Ovary (tissue), 7 donors: ENCODE measurements at regions not wholly inside any gene's neighbourhood (a gene's known extent, or its start where the extent isn't known, plus 50 kb on each side); places are given as distances from the start of the nearest gene placed in this dataset.

Source experiments
- DNase-seq, 5 donors: peaks; one replicate each; pipeline ENCODE4 v3.0.0-alpha.2; 2019 to 2020
- H3K27ac ChIP-seq, 2 donors: fragments of 200-600 bp; one replicate each; pipeline versions ENCODE4 v1.5.1 to v1.8.0; 2019 to 2022
- H3K27me3 ChIP-seq: fragments of 200-600 bp; one replicate; pipeline ENCODE4 v1.8.0; 2022
- H3K36me3 ChIP-seq: fragments of 200-600 bp; sonication (generic); one replicate; pipeline ENCODE4 v1.5.1; 2019
- H3K4me1 ChIP-seq: one replicate; pipeline ENCODE4 v1.8.1; 2013; ENCODE audit warnings: mild to moderate bottlenecking, moderate library complexity; ENCODE audit not compliant: insufficient read depth
- H3K4me3 ChIP-seq: fragments of 200-600 bp; sonication (generic); one replicate; pipeline ENCODE4 v1.5.1; 2017
- H3K9me3 ChIP-seq, 2 donors: fragments of 200-600 bp in 1 of 2; sonication (generic) in 1 of 2; one replicate each; pipeline versions ENCODE4 v1.5.1 to v1.8.1; 2013 to 2019; ENCODE audit warnings: mild to moderate bottlenecking in 1 of 2, moderate library complexity in 1 of 2
- EP300 ChIP-seq: sonication (generic); formaldehyde crosslinking; IDR thresholded peaks from one replicate; pipeline ENCODE4 v1.6.1; 2017; ENCODE audit warnings: antibody characterized with exemption
- POLR2A ChIP-seq: fragments of 450-650 bp; IDR thresholded peaks from one replicate; pipeline ENCODE4 v1.6.1; 2017; ENCODE audit warnings: antibody characterized with exemption, mild to moderate bottlenecking, moderate library complexity
- WGBS, 3 donors: extraction: QIAGEN DNeasy Blood & Tissue Kit in 1 of 3; methylation state at CpG; one replicate each; pipeline versions ENCODE4 v1.1.5 to v1.1.7; 2013 to 2017; 5-methylcytosine and 5-hydroxymethylcytosine counted together
- intact Hi-C, 4 donors: fragments of 100-400 bp; cut with DNase I; formaldehyde crosslinking; loops; one replicate each; pipeline versions ENCODE4 v1.11.0 to v1.15.1; 2022 to 2023
- TF ChIP-seq, protein P1 (sequence below), 3 donors: fragments of 450-650 bp in 2 of 3; fragments of 200-600 bp in 1 of 3; IDR thresholded peaks; one replicate each; pipeline versions ENCODE4 v1.5.1 to v1.8.0; 2016 to 2022; ENCODE audit warnings: antibody characterized with exemption in 3 of 3, mild to moderate bottlenecking in 1 of 3
- donor health status: DM: no; HTN: no; CAD: no; lungs with moderate emphysema.
- donor health status: DM: no; HTN: no; CAD: no.
- donor health status: Bipolar disorder and iron deficiency.
- donor health status: DM: no; HTN: no; CAD: no.
- donor health status: DM: yes; HTN: yes; CAD: no.

DNA sequence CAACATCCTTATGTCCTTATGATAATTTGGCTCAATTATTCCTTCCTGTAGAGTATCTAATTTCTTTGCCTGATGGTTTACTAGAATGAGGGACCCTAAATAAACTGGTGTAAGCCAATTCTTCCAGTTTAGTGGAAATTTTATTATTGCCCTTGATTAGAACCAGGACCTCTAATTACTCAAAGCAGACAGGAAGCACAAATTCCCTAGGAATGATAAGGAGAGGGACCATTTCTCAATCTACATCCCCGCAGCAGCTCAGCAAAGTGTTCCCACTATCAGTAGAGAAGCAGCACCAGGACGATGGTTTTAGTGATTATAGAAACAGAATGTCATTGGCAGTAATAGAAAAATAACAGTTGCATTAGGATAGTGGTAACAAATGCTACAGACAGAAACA lies 97.1 kb downstream of the PLPPR4 start:
- 56 to 83% (median 66%) methylated on average over 2 of the region's 2 CpGs for WGBS, 3 donors
- no peaks in the 10 kb centered on the region for H3K36me3 ChIP-seq
- no peaks in the 10 kb centered on the region for H3K9me3 ChIP-seq
- intact Hi-C loops: no loop called here
- DNase-seq: no peak
- no peaks in the 10 kb centered on the region for H3K27me3 ChIP-seq
- H3K4me3 ChIP-seq: no peak overlapping the region
- no peaks in the 10 kb centered on the region for H3K4me1 ChIP-seq
- TF ChIP-seq POLR2A (no peak), EP300 (no peak)
- TF ChIP-seq, protein P1, sequence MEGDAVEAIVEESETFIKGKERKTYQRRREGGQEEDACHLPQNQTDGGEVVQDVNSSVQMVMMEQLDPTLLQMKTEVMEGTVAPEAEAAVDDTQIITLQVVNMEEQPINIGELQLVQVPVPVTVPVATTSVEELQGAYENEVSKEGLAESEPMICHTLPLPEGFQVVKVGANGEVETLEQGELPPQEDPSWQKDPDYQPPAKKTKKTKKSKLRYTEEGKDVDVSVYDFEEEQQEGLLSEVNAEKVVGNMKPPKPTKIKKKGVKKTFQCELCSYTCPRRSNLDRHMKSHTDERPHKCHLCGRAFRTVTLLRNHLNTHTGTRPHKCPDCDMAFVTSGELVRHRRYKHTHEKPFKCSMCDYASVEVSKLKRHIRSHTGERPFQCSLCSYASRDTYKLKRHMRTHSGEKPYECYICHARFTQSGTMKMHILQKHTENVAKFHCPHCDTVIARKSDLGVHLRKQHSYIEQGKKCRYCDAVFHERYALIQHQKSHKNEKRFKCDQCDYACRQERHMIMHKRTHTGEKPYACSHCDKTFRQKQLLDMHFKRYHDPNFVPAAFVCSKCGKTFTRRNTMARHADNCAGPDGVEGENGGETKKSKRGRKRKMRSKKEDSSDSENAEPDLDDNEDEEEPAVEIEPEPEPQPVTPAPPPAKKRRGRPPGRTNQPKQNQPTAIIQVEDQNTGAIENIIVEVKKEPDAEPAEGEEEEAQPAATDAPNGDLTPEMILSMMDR (IDR thresholded peaks at IDR 0.05): no peak
- no peak overlapping the region for H3K27ac ChIP-seq

DNA sequence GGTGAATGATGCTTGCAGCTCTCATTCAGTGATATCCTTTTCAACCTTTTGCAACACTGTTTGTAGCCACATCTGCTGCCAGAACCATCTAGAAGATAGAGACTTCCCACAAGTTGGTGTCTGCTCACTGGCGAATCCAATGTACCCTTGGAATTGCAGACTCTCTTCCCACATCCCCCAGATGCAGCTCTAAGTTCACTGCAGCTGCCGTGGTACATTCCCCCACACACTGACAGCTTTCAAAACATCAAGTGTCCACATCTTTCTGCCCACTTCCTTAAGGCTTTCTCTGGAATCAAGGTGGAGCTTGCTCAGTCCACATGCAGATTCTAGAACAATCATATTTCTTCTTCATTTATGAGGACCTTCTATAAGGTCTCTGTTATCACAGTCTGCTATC lies 99.2 kb downstream of the PLPPR4 start:
- no peaks in the 10 kb centered on the region for H3K36me3 ChIP-seq
- WGBS, 3 donors: 63 to 78% (median 70%) methylated on average over 2 of the region's 2 CpGs
- no peak overlapping the region for H3K27ac ChIP-seq
- H3K4me1 ChIP-seq: no peaks in the 10 kb centered on the region
- H3K4me3 ChIP-seq: no peak overlapping the region
- H3K9me3 ChIP-seq: no peaks in the 10 kb centered on the region
- TF ChIP-seq, protein P1 (IDR thresholded peaks at IDR 0.05): no peak
- no peak for TF ChIP-seq POLR2A
- no peak for TF ChIP-seq EP300
- intact Hi-C loops: no loop called here
- H3K27me3 ChIP-seq: no peaks in the 10 kb centered on the region
- no peak for DNase-seq

GRCh38 chr1:99365141-99365540 lies 100.8 kb downstream of the PLPPR4 start:
- H3K9me3 ChIP-seq: no peaks in the 10 kb centered on the region
- TF ChIP-seq, protein P1 (IDR thresholded peaks at IDR 0.05): no peak
- TF ChIP-seq POLR2A (no peak), EP300 (no peak)
- no peak overlapping the region for H3K4me3 ChIP-seq
- H3K4me1 ChIP-seq: no peaks in the 10 kb centered on the region
- no peaks in the 10 kb centered on the region for H3K27me3 ChIP-seq
- no peaks in the 10 kb centered on the region for H3K36me3 ChIP-seq
- intact Hi-C loops: no loop called here
- H3K27ac ChIP-seq: no peak overlapping the region
- WGBS, 3 donors: 39 to 49% (median 41%) methylated on average over 6 of the region's 6 CpGs
- DNase-seq: no peak

DNA sequence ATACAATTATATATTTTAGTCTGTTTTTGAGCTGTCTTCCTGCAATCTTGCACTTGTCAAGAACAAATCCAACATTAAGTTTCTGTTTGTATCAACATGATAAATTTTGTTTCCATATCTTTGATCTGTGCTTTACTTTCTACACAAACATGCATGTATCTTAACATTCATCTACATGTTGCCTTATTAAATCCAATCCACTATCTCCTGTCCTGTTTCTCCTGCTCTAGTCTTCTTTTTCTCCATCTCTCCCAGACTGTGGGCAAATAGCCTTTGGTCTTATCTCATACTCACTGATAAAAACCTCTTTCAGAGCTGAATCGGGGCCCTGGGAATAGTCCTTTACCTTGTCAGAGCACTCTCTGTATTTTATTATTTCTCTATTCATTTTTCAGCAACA lies 101.3 kb downstream of the PLPPR4 start:
- Histone ChIP-seq H3K27ac (no peak overlapping the region), H3K36me3 (no peaks in the 10 kb centered on the region), H3K9me3 (no peaks in the 10 kb centered on the region), H3K27me3 (no peaks in the 10 kb centered on the region), H3K4me1 (no peaks in the 10 kb centered on the region), H3K4me3 (no peak overlapping the region)
- TF ChIP-seq EP300 (no peak), POLR2A (no peak)
- TF ChIP-seq, protein P1 (IDR thresholded peaks at IDR 0.05): no peak
- DNase-seq: no peak
- WGBS, 3 donors: 32 to 38% (median 35%) methylated on average over 1 of the region's 1 CpG
- intact Hi-C loops: no loop called here

- DNase-seq: no peak
- TF ChIP-seq EP300 (no peak), POLR2A (no peak)
- TF ChIP-seq, protein P1 (IDR thresholded peaks at IDR 0.05): no peak
- H3K36me3 ChIP-seq: no peaks in the 10 kb centered on the region
- H3K27ac ChIP-seq: no peak overlapping the region
- intact Hi-C loops: no loop called here
- no peaks in the 10 kb centered on the region for H3K9me3 ChIP-seq
- no peaks in the 10 kb centered on the region for H3K27me3 ChIP-seq
- H3K4me3 ChIP-seq: no peak overlapping the region
- WGBS, 3 donors: 20 to 28% (median 22%) methylated on average over 2 of the region's 2 CpGs
- H3K4me1 ChIP-seq: no peaks in the 10 kb centered on the region
Observed at GRCh38 chr1:99369154-99369553, 104.9 kb downstream of the PLPPR4 start.
